ENCODE measurements at regions not wholly inside any gene's neighbourhood (a gene's known extent, or its start where the extent isn't known, plus 50 kb on each side); places are given as distances from the start of the nearest gene placed in this dataset.

- no peak for DNase-seq (ENCODE audit: low read depth)
Measured at GRCh38 chr22:49435596-49435995, 392.1 kb downstream of the BRD1 start.

- no peak for DNase-seq (ENCODE audit: low read depth)
Measured at GRCh38 chr22:49433717-49434611, 393.7 kb downstream of the BRD1 start.

- no peak for DNase-seq (ENCODE audit: low read depth)
Measured at GRCh38 chr22:49432897-49433443, 394.7 kb downstream of the BRD1 start.

GRCh38 chr22:49432211-49432896, 395.3 kb downstream of the BRD1 start:
- DNase-seq (ENCODE audit: low read depth): no peak

GRCh38 chr22:49431551-49431950, 396.1 kb downstream of the BRD1 start:
- no peak for DNase-seq (ENCODE audit: low read depth)

- no peak for DNase-seq (ENCODE audit: low read depth)
Measured at GRCh38 chr22:49429066-49429465, 398.6 kb downstream of the BRD1 start.

GRCh38 chr22:49427941-49428340, 399.7 kb downstream of the BRD1 start:
- DNase-seq (ENCODE audit: low read depth): no peak

- DNase-seq (ENCODE audit: low read depth): no peak
Measured at GRCh38 chr22:49427341-49427740, 400.3 kb downstream of the BRD1 start.

- DNase-seq (ENCODE audit: low read depth): no peak
Measured at GRCh38 chr22:49426618-49427266, 400.9 kb downstream of the BRD1 start.

GRCh38 chr22:49426098-49426497, 401.6 kb downstream of the BRD1 start:
- DNase-seq (ENCODE audit: low read depth): no peak

GRCh38 chr22:49425356-49425755, 402.3 kb downstream of the BRD1 start:
- no peak for DNase-seq (ENCODE audit: low read depth)

- no peak for DNase-seq (ENCODE audit: low read depth)
Measured at GRCh38 chr22:49424893-49425270, 402.8 kb downstream of the BRD1 start.

GRCh38 chr22:49423125-49423650, 404.5 kb downstream of the BRD1 start:
- DNase-seq (ENCODE audit: low read depth): no peak

GRCh38 chr22:49422701-49423100, 405.0 kb downstream of the BRD1 start:
- DNase-seq (ENCODE audit: low read depth): no peak

- no peak for DNase-seq (ENCODE audit: low read depth)
Measured at GRCh38 chr22:49420651-49421050, 407.0 kb downstream of the BRD1 start.

GRCh38 chr22:49419661-49420060, 408.0 kb downstream of the BRD1 start:
- DNase-seq (ENCODE audit: low read depth): no peak

GRCh38 chr22:49418943-49419342, 408.7 kb downstream of the BRD1 start:
- DNase-seq (ENCODE audit: low read depth): no peak

GRCh38 chr22:49418341-49418894, 409.3 kb downstream of the BRD1 start:
- DNase-seq (ENCODE audit: low read depth): no peak

GRCh38 chr22:49417833-49418232, 409.8 kb downstream of the BRD1 start:
- no peak for DNase-seq (ENCODE audit: low read depth)

- no peak for DNase-seq (ENCODE audit: low read depth)
Measured at GRCh38 chr22:49417326-49417725, 410.3 kb downstream of the BRD1 start.

GRCh38 chr22:49415151-49415951, 412.3 kb downstream of the BRD1 start:
- no peak for DNase-seq (ENCODE audit: low read depth)
